ENCODE measurements at regions not wholly inside any gene's neighbourhood (a gene's known extent, or its start where the extent isn't known, plus 50 kb on each side); places are given as distances from the start of the nearest gene placed in this dataset.

GRCh38 chr14:104392001-104392395 is 187.6 kb upstream of the C14orf180 start:
- Histone ChIP-seq H3K36me3 (ENCODE audit: control insufficient read depth in 2 of 3, insufficient read depth in 3 of 3, low read length in 3 of 3) (no peaks in the 10 kb centered on the region), H3K4me3 (ENCODE audit: low read length in 3 of 3) (no peak overlapping the region), H3K9me3 (ENCODE audit: control insufficient read depth in 2 of 3, insufficient read depth in 1 of 3, low read length in 3 of 3) (no peaks in the 10 kb centered on the region), H3K27me3 (ENCODE audit: control insufficient read depth, insufficient read depth, low read length) (no peaks in the 10 kb centered on the region), H3K4me1 (ENCODE audit: control insufficient read depth in 2 of 3, insufficient read depth in 2 of 3, low read depth in 1 of 3, low read length in 3 of 3) (no peaks in the 10 kb centered on the region), H3K27ac (ENCODE audit: low read depth in 2 of 2, low read length in 2 of 2) (no peak overlapping the region), H3K9ac (ENCODE audit: low read length in 3 of 3) (no peak overlapping the region)
- DNase-seq (peak in 1 of 5 donors; percentile 47), FAIRE-seq (no peak)
- no peak for TF ChIP-seq CTCF (IDR thresholded peaks at IDR 0.05; ENCODE audit: borderline replicate concordance, extremely low read depth, insufficient read depth)
- intact Hi-C loops (cut with DNase I): no loop called here

- H3K9ac ChIP-seq (ENCODE audit: low read length in 3 of 3): no peak overlapping the region
- H3K27ac ChIP-seq (ENCODE audit: low read depth in 2 of 2, low read length in 2 of 2): no peak overlapping the region
- no peaks in the 10 kb centered on the region for H3K9me3 ChIP-seq (ENCODE audit: control insufficient read depth in 2 of 3, insufficient read depth in 1 of 3, low read length in 3 of 3)
- H3K27me3 ChIP-seq (ENCODE audit: control insufficient read depth, insufficient read depth, low read length): no peaks in the 10 kb centered on the region
- no peak for FAIRE-seq
- no peak overlapping the region for H3K4me3 ChIP-seq (ENCODE audit: low read length in 3 of 3)
- intact Hi-C loops (cut with DNase I): no loop called here
- no peak for TF ChIP-seq CTCF (IDR thresholded peaks at IDR 0.05; ENCODE audit: borderline replicate concordance, extremely low read depth, insufficient read depth)
- no peaks in the 10 kb centered on the region for H3K4me1 ChIP-seq (ENCODE audit: control insufficient read depth in 2 of 3, insufficient read depth in 2 of 3, low read depth in 1 of 3, low read length in 3 of 3)
- DNase-seq: peak in 3 of 5 donors; percentile 6 to 58 (median 34)
- no peaks in the 10 kb centered on the region for H3K36me3 ChIP-seq (ENCODE audit: control insufficient read depth in 2 of 3, insufficient read depth in 3 of 3, low read length in 3 of 3)
These were observed 187.0 kb upstream of the C14orf180 start for GRCh38 chr14:104392396-104393198.

- no peak overlapping the region for H3K9ac ChIP-seq (ENCODE audit: low read length in 3 of 3)
- no peak for FAIRE-seq
- intact Hi-C loops (cut with DNase I): no loop called here
- no peaks in the 10 kb centered on the region for H3K36me3 ChIP-seq (ENCODE audit: control insufficient read depth in 2 of 3, insufficient read depth in 3 of 3, low read length in 3 of 3)
- no peak for TF ChIP-seq CTCF (IDR thresholded peaks at IDR 0.05; ENCODE audit: borderline replicate concordance, extremely low read depth, insufficient read depth)
- no peak overlapping the region for H3K27ac ChIP-seq (ENCODE audit: low read depth in 2 of 2, low read length in 2 of 2)
- DNase-seq: peak in 3 of 5 donors; percentile 7 to 76 (median 31)
- no peaks in the 10 kb centered on the region for H3K27me3 ChIP-seq (ENCODE audit: control insufficient read depth, insufficient read depth, low read length)
- H3K4me3 ChIP-seq (ENCODE audit: low read length in 3 of 3): no peak overlapping the region
- H3K4me1 ChIP-seq (ENCODE audit: control insufficient read depth in 2 of 3, insufficient read depth in 2 of 3, low read depth in 1 of 3, low read length in 3 of 3): no peaks in the 10 kb centered on the region
- H3K9me3 ChIP-seq (ENCODE audit: control insufficient read depth in 2 of 3, insufficient read depth in 1 of 3, low read length in 3 of 3): peaks cover 0 to 2% (median 0%) of the 10 kb centered on the region in 3 donors
These were observed 186.2 kb upstream of the C14orf180 start for GRCh38 chr14:104393199-104393897.
